22Rv1 (cell line): ENCODE measurements at regions not wholly inside any gene's neighbourhood (a gene's known extent, or its start where the extent isn't known, plus 50 kb on each side); places are given as distances from the start of the nearest gene placed in this dataset.

Source experiments
- CTCF ChIP-seq: fragments of 450-650 bp; IDR thresholded peaks from 2 replicates; pipeline ENCODE4 v1.5.1; 2017; ENCODE audit warnings: mild to moderate bottlenecking
- ZFX ChIP-seq: fragments of 450-650 bp; IDR thresholded peaks from 2 replicates; pipeline ENCODE4 v1.6.1; 2017; ENCODE audit warnings: antibody characterized with exemption, borderline replicate concordance

GRCh38 chrX:110419512-110419911 is 60.9 kb downstream of the RTL9 start:
- TF ChIP-seq CTCF (no peak), ZFX (no peak)
